AG09319 (cell line): ENCODE measurements at regions not wholly inside any gene's neighbourhood (a gene's known extent, or its start where the extent isn't known, plus 50 kb on each side); places are given as distances from the start of the nearest gene placed in this dataset.

ENCODE experiments used
- DNase-seq: peaks from one replicate; pipeline ENCODE4 v3.0.0-alpha.2; 2010; ENCODE audit warnings: low read depth; ENCODE audit errors: extremely low read depth
- TF ChIP-seq, protein P1 (sequence below): IDR thresholded peaks from 2 replicates; pipeline ENCODE4 v1.5.1; 2011; ENCODE audit warnings: low read depth, mild to moderate bottlenecking, inconsistent platforms, low read length, moderate library complexity

DNA sequence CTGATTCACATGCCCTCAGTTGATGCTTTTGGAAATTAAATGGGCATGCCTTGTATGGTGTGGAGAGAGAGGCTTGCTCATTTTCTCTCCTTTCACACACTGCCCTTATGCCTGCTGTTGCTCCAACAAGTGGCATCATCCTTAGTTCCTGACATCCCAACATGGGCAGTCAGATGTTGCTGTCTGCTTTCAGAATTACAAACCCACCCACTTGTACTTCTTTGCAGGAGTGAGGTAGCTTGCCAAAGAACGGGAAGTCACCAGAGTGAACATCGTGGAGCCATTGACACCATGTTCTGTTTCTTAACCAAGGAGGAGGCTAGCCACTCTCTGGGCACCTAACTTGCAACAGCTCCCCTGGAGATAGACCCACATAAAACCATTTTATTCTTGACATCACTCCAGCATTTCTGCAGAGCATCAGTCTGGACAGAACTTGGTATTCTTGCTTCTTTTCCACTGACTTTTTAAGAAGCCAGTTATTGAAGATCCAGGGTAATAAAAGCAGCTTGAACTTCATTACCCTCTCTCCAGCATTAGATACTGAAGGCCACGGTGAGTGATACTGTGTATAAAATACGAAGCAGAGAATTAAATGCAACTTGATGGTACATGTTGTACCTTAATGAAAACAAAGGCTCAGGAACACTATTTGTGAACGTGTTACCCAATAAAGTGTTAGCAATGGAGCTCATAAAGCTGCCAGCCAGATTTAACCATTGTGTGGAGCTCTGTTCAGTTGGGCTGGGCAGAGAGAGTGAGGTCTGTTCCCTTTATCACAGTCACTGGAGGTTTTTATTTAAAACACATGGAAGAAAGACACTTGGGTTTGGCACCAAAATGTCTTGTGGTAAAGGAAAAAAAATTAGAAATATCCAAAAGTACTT lies 195.8 kb upstream of the HABP2 start:
- DNase-seq: no peak
- TF ChIP-seq, protein P1, sequence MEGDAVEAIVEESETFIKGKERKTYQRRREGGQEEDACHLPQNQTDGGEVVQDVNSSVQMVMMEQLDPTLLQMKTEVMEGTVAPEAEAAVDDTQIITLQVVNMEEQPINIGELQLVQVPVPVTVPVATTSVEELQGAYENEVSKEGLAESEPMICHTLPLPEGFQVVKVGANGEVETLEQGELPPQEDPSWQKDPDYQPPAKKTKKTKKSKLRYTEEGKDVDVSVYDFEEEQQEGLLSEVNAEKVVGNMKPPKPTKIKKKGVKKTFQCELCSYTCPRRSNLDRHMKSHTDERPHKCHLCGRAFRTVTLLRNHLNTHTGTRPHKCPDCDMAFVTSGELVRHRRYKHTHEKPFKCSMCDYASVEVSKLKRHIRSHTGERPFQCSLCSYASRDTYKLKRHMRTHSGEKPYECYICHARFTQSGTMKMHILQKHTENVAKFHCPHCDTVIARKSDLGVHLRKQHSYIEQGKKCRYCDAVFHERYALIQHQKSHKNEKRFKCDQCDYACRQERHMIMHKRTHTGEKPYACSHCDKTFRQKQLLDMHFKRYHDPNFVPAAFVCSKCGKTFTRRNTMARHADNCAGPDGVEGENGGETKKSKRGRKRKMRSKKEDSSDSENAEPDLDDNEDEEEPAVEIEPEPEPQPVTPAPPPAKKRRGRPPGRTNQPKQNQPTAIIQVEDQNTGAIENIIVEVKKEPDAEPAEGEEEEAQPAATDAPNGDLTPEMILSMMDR: no peak

DNA sequence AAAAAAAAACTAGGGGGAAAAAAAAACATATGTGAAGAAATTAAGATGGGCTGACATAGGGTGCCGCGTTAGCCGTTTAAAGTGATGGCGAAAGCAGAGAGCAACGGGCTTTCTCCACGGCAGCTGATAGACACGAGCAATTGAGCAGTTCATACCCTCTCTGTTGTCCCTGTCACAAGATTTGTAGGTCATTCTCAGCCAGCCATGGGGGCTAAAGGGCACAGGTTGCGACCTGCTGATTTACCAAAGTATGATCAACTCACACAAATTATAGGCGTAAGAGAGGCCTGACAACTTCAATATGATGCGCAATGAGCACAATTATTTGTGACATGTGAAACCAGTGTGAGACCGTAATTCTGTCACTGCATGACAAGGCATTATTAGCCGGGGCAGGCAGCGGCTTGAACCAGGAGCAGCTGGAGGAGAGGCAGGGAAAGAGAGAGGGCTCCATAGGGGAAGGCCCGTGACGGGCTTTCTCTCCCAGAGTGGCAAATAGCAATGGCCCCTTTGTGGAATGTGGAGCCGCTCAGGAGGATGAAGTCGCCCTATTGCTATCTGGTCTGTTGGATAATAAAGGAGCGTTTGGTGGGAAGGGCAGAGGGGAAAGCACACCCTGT lies 195.1 kb upstream of the HABP2 start:
- TF ChIP-seq, protein P1: no peak
- no peak for DNase-seq

DNA sequence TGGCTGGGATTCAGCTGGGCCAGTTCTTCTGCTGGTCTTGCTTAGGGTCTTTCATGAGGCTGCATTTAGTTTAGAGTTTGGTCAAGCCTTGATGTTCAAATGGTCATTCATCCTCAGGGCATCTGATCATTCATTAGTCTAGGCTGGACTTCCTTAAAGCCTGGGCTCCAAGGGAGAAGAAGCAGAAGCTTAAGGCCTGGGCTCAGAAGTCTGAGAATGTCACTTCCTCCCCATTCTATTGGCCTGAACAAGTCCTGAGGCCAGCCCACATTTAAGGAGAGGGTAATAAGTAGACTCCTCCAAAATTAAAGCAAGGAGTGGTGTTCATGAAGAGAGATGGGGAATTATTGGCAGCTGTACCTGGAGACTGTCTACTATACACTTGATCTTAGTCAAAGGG lies 193.2 kb upstream of the HABP2 start:
- TF ChIP-seq, protein P1: no peak
- no peak for DNase-seq

DNA sequence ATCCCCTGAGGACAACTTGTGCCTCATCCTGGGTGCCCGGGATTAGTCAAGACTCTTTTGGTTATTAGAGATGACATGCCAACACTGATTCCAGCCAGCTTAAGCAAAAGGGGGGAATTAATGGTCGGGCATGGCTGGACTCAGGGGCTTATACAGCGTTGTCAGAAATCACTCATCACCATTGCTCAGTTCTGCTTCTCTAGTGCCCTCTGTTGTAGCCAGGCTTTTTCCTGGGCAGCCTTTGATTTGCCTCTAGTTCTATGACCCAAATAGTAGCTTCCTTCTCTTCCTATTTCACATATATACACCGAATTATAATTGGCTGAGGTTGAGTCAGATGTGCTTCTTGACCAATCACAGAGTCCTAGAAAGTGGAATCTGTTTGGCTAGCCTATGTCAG lies 192.0 kb upstream of the HABP2 start:
- no peak for DNase-seq
- TF ChIP-seq, protein P1: no peak

DNA sequence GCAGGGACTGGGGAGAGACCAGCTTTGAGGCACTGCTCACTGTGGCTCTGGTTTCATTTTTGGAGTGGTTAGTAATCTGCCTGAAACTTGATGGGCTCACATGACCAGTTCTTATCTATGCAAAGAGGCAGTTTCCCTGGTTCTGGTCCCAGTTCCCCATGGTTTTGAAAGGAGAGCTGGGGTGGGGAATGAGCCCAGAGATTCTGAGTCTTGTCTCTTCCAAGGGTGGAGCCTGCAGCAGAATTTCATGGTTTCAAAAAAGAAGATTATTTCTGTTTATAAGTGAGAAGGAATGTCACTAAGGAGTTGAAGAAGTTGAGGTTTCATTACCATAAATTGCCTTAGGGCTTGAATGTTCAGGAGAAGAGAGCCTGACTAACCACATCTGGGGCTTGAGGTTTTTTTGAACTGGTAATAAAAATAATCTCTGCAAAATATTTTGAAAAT lies 190.2 kb upstream of the HABP2 start:
- DNase-seq: no peak
- TF ChIP-seq, protein P1: no peak

DNA sequence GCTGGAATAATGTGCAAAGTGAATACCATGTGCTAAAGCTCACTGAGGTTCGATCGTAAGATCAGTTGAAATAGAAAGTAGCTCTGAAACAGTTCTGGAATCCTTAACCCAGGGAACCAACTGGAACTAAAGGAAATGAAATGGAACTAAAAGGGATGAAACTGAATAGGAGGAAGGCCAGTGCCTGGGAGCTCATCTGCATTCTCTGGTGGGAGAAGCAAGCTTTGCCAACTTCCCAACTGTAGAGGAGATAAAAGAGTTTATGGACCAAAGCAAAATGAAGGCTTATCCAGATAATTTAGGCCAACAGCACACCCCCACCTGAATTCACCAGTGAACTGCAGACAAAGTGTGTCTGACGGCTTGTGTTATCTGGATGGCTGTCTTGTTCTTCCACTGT lies 188.6 kb upstream of the HABP2 start:
- DNase-seq: no peak
- TF ChIP-seq, protein P1: no peak
